Stimulated activated CD8-positive, alpha-beta memory T cell treated with anti-CD3 and anti-CD28 coated beads, Interleukin-2, amount 100 ng/mL, for 48 hours (primary cell): ENCODE measurements at regions not wholly inside any gene's neighbourhood (a gene's known extent, or its start where the extent isn't known, plus 50 kb on each side); places are given as distances from the start of the nearest gene placed in this dataset.
"Not testable (repeated sequence)": the region's sequence is repeated elsewhere in the genome, so short reads cannot be mapped to it uniquely, and the experiment has no call there.

Experiments
- DNase-seq, 2 donors: peaks; one replicate each; pipeline ENCODE4 v3.0.0-alpha.2; 2020; ENCODE audit warnings: low read depth in 2 of 2

- no peak for DNase-seq
Observed at GRCh38 chr10:130351466-130352290, 215.5 kb downstream of the GLRX3 start.

GRCh38 chr10:130352291-130352645 is 216.1 kb downstream of the GLRX3 start:
- DNase-seq, result no peak

- no peak for DNase-seq
Observed at GRCh38 chr10:130353928-130354572, 217.9 kb downstream of the GLRX3 start.

- DNase-seq, result no peak
Observed at GRCh38 chr10:130354573-130354954, 218.4 kb downstream of the GLRX3 start.

- no peak for DNase-seq
Observed at GRCh38 chr10:130354976-130355795, 219.0 kb downstream of the GLRX3 start.

- not testable (repeated sequence) for DNase-seq
Observed at GRCh38 chr10:130356429-130356828, 220.2 kb downstream of the GLRX3 start.

GRCh38 chr10:130357226-130357625 is 221.0 kb downstream of the GLRX3 start:
- no peak for DNase-seq

- no peak for DNase-seq
Observed at GRCh38 chr10:130357951-130358350, 221.8 kb downstream of the GLRX3 start.

GRCh38 chr10:130358981-130359650 is 222.9 kb downstream of the GLRX3 start:
- no peak for DNase-seq

- DNase-seq, result no peak
Observed at GRCh38 chr10:130359711-130360110, 223.5 kb downstream of the GLRX3 start.

- no peak for DNase-seq
Observed at GRCh38 chr10:130360826-130361311, 224.7 kb downstream of the GLRX3 start.

- no peak for DNase-seq
Observed at GRCh38 chr10:130361351-130362105, 225.3 kb downstream of the GLRX3 start.

GRCh38 chr10:130362308-130362761 is 226.1 kb downstream of the GLRX3 start:
- DNase-seq, result no peak

GRCh38 chr10:130363051-130363450 is 226.9 kb downstream of the GLRX3 start:
- DNase-seq, result no peak

GRCh38 chr10:130363899-130364445 is 227.8 kb downstream of the GLRX3 start:
- DNase-seq, result no peak

GRCh38 chr10:130364631-130365411 is 228.6 kb downstream of the GLRX3 start:
- DNase-seq, result no peak

- no peak for DNase-seq
Observed at GRCh38 chr10:130368761-130369560, 232.8 kb downstream of the GLRX3 start.

GRCh38 chr10:130369645-130370381 is 233.6 kb downstream of the GLRX3 start:
- no peak for DNase-seq
